Fibroblast of lung (primary cell): ENCODE measurements at regions not wholly inside any gene's neighbourhood (a gene's known extent, or its start where the extent isn't known, plus 50 kb on each side); places are given as distances from the start of the nearest gene placed in this dataset.

Experiments
- DNase-seq, 2 donors: peaks; one replicate each; pipeline versions ENCODE4 v3.0.0 to v3.0.0-alpha.2; 2010; ENCODE audit warnings: low read depth in 2 of 2
- H2AFZ ChIP-seq: 2 replicates; pipeline ENCODE4 v1.5.1; 2012; ENCODE audit warnings: low read length, control low read depth, inconsistent platforms
- H3K27ac ChIP-seq: 2 replicates; pipeline ENCODE4 v1.5.1; 2011; ENCODE audit warnings: low read length, control low read depth; ENCODE audit not compliant: insufficient read depth
- H3K27me3 ChIP-seq: 2 replicates; pipeline ENCODE4 v1.5.1; 2011; ENCODE audit warnings: mild to moderate bottlenecking, low read length; ENCODE audit not compliant: control insufficient read depth, insufficient read depth
- H3K36me3 ChIP-seq: 2 replicates; pipeline ENCODE4 v1.5.1; 2011; ENCODE audit warnings: low read length; ENCODE audit not compliant: control insufficient read depth, insufficient read depth
- H3K4me1 ChIP-seq: 2 replicates; pipeline ENCODE4 v1.5.1; 2011; ENCODE audit warnings: low read length; ENCODE audit not compliant: control insufficient read depth, insufficient read depth; ENCODE audit errors: extremely low read depth
- H3K4me2 ChIP-seq: 2 replicates; pipeline ENCODE4 v1.5.1; 2011; ENCODE audit warnings: low read length, control low read depth; ENCODE audit not compliant: insufficient read depth; ENCODE audit errors: extremely low read depth
- H3K4me3 ChIP-seq, 4 experiments: fragments of 200-600 bp in 1 of 4; sonication (generic) in 1 of 4; replicated peaks in 1 of 4; 2 replicates each; pipeline ENCODE4 v1.5.1; 2011 to 2016; ENCODE audit warnings: low read length in 4 of 4, low read depth in 3 of 4, mild to moderate bottlenecking in 3 of 4, control low read depth in 2 of 4, inconsistent platforms in 1 of 4, mixed read lengths in 1 of 4; ENCODE audit not compliant: insufficient read depth in 1 of 4; ENCODE audit errors: control extremely low read depth in 1 of 4
- H3K79me2 ChIP-seq: 2 replicates; pipeline ENCODE4 v1.5.1; 2012; ENCODE audit warnings: mild to moderate bottlenecking, low read length, inconsistent platforms; ENCODE audit not compliant: control insufficient read depth, insufficient read depth
- H3K9ac ChIP-seq: 2 replicates; pipeline ENCODE4 v1.5.1; 2011; ENCODE audit warnings: mild to moderate bottlenecking, low read length, control low read depth; ENCODE audit not compliant: insufficient read depth
- H3K9me3 ChIP-seq: 2 replicates; pipeline ENCODE4 v1.5.1; 2012; ENCODE audit warnings: low read depth, low read length; ENCODE audit not compliant: control insufficient read depth, insufficient read depth
- H4K20me1 ChIP-seq: 2 replicates; pipeline ENCODE4 v1.5.1; 2011; ENCODE audit warnings: low read length; ENCODE audit not compliant: control insufficient read depth, insufficient read depth; ENCODE audit errors: extremely low read depth
- EZH2 ChIP-seq: IDR thresholded peaks from 2 replicates; pipeline ENCODE4 v1.5.1; 2012; ENCODE audit warnings: low read length, control low read depth, mild to moderate bottlenecking; ENCODE audit errors: missing control alignments
- TF ChIP-seq, protein P1 (sequence below), 2 donors: IDR thresholded peaks in 1 of 2; conservative IDR thresholded peaks in 1 of 2; 1 replicate in 1 of 2; 2 replicates in 1 of 2; pipeline ENCODE4 v1.5.1; 2011 to 2012; ENCODE audit warnings: low read length in 2 of 2, control low read depth in 1 of 2, inconsistent platforms in 1 of 2, low read depth in 1 of 2, mild to moderate bottlenecking in 1 of 2

DNA sequence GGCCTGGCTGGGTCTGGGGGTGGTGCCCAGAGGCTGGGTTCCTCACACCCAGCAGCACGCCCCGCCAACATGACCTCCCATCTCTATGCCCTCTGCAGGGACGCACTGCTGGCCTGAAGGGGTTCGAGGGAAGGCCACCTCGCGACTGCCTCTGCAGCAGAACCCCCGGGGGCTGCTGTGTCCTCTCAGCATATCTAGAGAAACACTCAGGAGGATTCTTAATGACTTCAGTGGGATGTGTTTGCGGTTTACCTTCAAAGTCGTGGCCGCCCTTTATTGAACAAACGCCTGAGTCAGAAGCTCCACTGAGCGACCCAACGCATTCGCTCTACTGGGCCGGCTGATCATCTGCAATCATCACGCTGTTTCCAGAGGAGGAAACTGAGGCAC lies 54.8 kb upstream of the GATA5 start:
- no peak for DNase-seq
- Histone ChIP-seq H3K4me1 (no peaks in the 10 kb centered on the region), H3K36me3 (no peaks in the 10 kb centered on the region), H3K9ac (no peak overlapping the region), H2AFZ (no peak overlapping the region), H3K27me3 (peaks cover 6% of the 10 kb centered on the region), H3K27ac (no peak overlapping the region), H3K4me3 (no peak overlapping the region), H3K4me2 (no peak overlapping the region), H3K9me3 (no peaks in the 10 kb centered on the region), H4K20me1 (no peaks in the 10 kb centered on the region), H3K79me2 (no peaks in the 10 kb centered on the region)
- TF ChIP-seq EZH2 = no peak
- TF ChIP-seq, protein P1, sequence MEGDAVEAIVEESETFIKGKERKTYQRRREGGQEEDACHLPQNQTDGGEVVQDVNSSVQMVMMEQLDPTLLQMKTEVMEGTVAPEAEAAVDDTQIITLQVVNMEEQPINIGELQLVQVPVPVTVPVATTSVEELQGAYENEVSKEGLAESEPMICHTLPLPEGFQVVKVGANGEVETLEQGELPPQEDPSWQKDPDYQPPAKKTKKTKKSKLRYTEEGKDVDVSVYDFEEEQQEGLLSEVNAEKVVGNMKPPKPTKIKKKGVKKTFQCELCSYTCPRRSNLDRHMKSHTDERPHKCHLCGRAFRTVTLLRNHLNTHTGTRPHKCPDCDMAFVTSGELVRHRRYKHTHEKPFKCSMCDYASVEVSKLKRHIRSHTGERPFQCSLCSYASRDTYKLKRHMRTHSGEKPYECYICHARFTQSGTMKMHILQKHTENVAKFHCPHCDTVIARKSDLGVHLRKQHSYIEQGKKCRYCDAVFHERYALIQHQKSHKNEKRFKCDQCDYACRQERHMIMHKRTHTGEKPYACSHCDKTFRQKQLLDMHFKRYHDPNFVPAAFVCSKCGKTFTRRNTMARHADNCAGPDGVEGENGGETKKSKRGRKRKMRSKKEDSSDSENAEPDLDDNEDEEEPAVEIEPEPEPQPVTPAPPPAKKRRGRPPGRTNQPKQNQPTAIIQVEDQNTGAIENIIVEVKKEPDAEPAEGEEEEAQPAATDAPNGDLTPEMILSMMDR (conservative IDR thresholded peaks at IDR 0.05 in 1 of 2, IDR thresholded peaks at IDR 0.05 in 1 of 2; ENCODE audit: low read depth in 1 of 2, low read length in 2 of 2) = no peak

DNA sequence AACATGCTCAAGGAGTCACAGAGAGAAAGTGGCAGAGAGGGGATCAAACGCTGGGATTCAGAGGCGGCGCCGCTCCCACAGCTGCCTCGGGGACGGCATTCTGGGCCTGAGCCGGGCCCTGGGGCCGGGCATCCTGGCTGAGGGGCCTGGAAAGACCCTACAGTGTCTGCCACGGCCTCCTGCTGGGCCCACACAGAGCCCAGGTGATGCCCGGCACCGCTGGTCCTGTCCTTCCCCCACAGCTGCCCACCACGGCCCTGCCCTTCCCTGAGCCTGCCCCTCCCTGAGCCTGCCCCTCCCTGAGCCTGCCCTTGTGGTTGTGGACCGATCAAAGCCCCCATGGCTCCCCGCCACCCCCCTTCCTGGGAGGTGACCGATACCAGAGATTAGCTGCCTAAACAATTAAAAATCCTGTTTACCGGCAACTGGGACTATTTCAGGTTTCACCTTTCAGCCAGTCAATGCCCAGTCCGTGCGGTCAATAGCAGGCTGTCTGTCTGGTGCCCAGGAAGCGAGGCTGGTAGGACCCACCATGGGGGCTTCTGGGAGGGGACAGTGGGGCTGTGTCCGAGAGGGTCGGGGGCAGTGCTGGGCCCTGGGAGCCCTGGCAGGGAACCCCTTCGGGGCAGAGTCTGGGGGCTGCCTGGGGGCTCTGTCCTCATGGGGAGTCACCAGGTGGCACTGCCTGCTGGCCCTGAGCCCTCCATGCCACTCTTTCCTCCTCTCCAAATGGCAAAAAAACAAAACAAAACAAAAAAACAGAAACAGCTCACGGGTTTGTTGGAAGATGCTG lies 55.4 kb upstream of the GATA5 start:
- H3K27ac ChIP-seq = no peak overlapping the region
- no peaks in the 10 kb centered on the region for H3K9me3 ChIP-seq
- no peak for DNase-seq
- H3K4me3 ChIP-seq = no peak overlapping the region
- H2AFZ ChIP-seq = no peak overlapping the region
- no peak overlapping the region for H3K4me2 ChIP-seq
- H3K79me2 ChIP-seq = no peaks in the 10 kb centered on the region
- H3K4me1 ChIP-seq = no peaks in the 10 kb centered on the region
- H4K20me1 ChIP-seq = no peaks in the 10 kb centered on the region
- no peak for TF ChIP-seq EZH2
- TF ChIP-seq, protein P1 (conservative IDR thresholded peaks at IDR 0.05 in 1 of 2, IDR thresholded peaks at IDR 0.05 in 1 of 2; ENCODE audit: low read depth in 1 of 2, low read length in 2 of 2) = no peak
- no peak overlapping the region for H3K9ac ChIP-seq
- no peaks in the 10 kb centered on the region for H3K36me3 ChIP-seq
- peaks cover 4% of the 10 kb centered on the region for H3K27me3 ChIP-seq

DNA sequence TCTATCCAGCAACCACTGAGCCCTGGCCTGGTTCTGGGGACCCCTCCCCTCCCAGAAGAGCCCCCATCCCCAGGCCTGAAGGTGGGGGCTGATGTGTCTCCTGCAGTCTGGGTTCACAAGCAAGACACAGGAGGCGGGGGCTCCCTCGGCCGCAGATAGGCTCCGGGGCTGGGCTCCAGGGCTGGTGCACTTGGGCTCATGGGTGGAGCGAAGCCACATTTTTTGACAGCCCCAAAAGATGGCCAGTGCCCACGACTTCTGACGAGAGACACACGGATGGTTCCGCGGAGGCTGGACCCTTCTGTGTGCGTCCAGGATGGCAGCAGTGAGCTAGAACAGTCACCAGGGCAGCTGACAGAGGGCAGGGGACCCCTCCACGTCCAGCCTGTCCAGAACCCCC lies 57.1 kb upstream of the GATA5 start:
- no peak for DNase-seq
- H3K4me1 ChIP-seq = no peaks in the 10 kb centered on the region
- H3K9me3 ChIP-seq = no peaks in the 10 kb centered on the region
- H3K27me3 ChIP-seq = no peaks in the 10 kb centered on the region
- no peak for TF ChIP-seq EZH2
- TF ChIP-seq, protein P1 (conservative IDR thresholded peaks at IDR 0.05 in 1 of 2, IDR thresholded peaks at IDR 0.05 in 1 of 2; ENCODE audit: low read depth in 1 of 2, low read length in 2 of 2) = no peak
- no peak overlapping the region for H3K4me2 ChIP-seq
- no peak overlapping the region for H3K27ac ChIP-seq
- H3K9ac ChIP-seq = no peak overlapping the region
- H2AFZ ChIP-seq = no peak overlapping the region
- H3K36me3 ChIP-seq = no peaks in the 10 kb centered on the region
- H3K79me2 ChIP-seq = no peaks in the 10 kb centered on the region
- no peaks in the 10 kb centered on the region for H4K20me1 ChIP-seq
- H3K4me3 ChIP-seq = no peak overlapping the region
